ENCODE measurements at regions not wholly inside any gene's neighbourhood (a gene's known extent, or its start where the extent isn't known, plus 50 kb on each side); places are given as distances from the start of the nearest gene placed in this dataset.

DNA sequence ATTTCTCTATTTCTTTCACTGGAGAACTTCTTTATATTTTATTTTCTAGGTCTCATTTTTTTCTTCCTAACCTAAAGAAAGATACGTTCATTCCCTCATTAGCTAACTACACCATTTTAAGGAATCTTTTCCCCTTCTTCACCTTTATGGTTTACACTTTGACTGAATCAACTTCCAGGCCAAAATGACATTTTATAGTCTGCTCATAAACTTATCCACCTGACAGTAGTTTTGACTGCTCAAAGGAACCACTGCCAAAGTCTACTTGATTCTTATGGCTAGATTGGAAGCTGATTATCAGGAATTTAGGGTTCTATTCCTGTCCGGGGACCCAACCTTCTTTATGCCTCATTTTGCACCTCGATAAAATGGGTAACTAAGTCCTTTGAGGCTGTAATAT is 73.0 kb upstream of the FOXP2 start:
- TF ChIP-seq, protein P1, sequence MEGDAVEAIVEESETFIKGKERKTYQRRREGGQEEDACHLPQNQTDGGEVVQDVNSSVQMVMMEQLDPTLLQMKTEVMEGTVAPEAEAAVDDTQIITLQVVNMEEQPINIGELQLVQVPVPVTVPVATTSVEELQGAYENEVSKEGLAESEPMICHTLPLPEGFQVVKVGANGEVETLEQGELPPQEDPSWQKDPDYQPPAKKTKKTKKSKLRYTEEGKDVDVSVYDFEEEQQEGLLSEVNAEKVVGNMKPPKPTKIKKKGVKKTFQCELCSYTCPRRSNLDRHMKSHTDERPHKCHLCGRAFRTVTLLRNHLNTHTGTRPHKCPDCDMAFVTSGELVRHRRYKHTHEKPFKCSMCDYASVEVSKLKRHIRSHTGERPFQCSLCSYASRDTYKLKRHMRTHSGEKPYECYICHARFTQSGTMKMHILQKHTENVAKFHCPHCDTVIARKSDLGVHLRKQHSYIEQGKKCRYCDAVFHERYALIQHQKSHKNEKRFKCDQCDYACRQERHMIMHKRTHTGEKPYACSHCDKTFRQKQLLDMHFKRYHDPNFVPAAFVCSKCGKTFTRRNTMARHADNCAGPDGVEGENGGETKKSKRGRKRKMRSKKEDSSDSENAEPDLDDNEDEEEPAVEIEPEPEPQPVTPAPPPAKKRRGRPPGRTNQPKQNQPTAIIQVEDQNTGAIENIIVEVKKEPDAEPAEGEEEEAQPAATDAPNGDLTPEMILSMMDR (IDR thresholded peaks at IDR 0.05) = no peak
- TF ChIP-seq POLR2A (IDR thresholded peaks at IDR 0.05) = no peak
